ENCODE measurements at regions not wholly inside any gene's neighbourhood (a gene's known extent, or its start where the extent isn't known, plus 50 kb on each side); places are given as distances from the start of the nearest gene placed in this dataset.

GRCh38 chr5:43926923-43927322 is 323.9 kb downstream of the NNT start:
- Histone ChIP-seq H3K27me3 (ENCODE audit: control insufficient read depth, insufficient read depth, low read length) (no peaks in the 10 kb centered on the region), H3K36me3 (ENCODE audit: control insufficient read depth, insufficient read depth, low read length) (no peaks in the 10 kb centered on the region), H3K4me3 (ENCODE audit: low read depth in 2 of 2, low read length in 2 of 2) (no peak overlapping the region), H3K4me1 (ENCODE audit: control insufficient read depth, insufficient read depth, low read length) (no peaks in the 10 kb centered on the region), H3K27ac (ENCODE audit: low read length) (no peak overlapping the region), H3K9me3 (ENCODE audit: control insufficient read depth, insufficient read depth, low read depth, low read length) (no peaks in the 10 kb centered on the region)
- DNase-seq (ENCODE audit: low read depth, low spot score), result no peak
- no peak for ATAC-seq
- CTCF ChIA-PET, result no interaction called here
- TF ChIP-seq POLR2AphosphoS5 (IDR thresholded peaks at IDR 0.05; ENCODE audit: low read depth, low read length) (no peak), CTCF (IDR thresholded peaks at IDR 0.05) (no peak), SIN3A (IDR thresholded peaks at IDR 0.05; ENCODE audit: borderline replicate concordance, insufficient read depth, low read depth, low read length) (no peak), REST (IDR thresholded peaks at IDR 0.05; ENCODE audit: insufficient read depth in 1 of 2, low read depth in 2 of 2, low read length in 1 of 2) (no peak), TCF7L2 (IDR thresholded peaks at IDR 0.05; ENCODE audit: low read depth, low read length) (no peak)
- in situ Hi-C loops (cut with HindIII; ENCODE audit: low pct_unique_long_range_greater_than_20kb, low sequenced_read_pairs), result no loop called here
- intact Hi-C loops (cut with micrococcal nuclease; ENCODE audit: unreplicated experiment), result loop anchor here (10.0 kb wide), 1 partner anchor 388 kb away; no protein-coding TSS in a partner anchor
- POLR2A ChIA-PET, result no interaction called here
- no TSS peak for BruUV-seq (replicated peaks)

GRCh38 chr5:43920422-43920821 is 317.4 kb downstream of the NNT start:
- H3K27me3 ChIP-seq (ENCODE audit: control insufficient read depth, insufficient read depth, low read length), result no peaks in the 10 kb centered on the region
- no peak for ATAC-seq
- ChIA-PET POLR2A (no interaction called here), CTCF (no interaction called here)
- no TSS peak for BruUV-seq (replicated peaks)
- no peaks in the 10 kb centered on the region for H3K4me1 ChIP-seq (ENCODE audit: control insufficient read depth, insufficient read depth, low read length)
- H3K36me3 ChIP-seq (ENCODE audit: control insufficient read depth, insufficient read depth, low read length), result no peaks in the 10 kb centered on the region
- no peak for TF ChIP-seq REST (IDR thresholded peaks at IDR 0.05; ENCODE audit: insufficient read depth in 1 of 2, low read depth in 2 of 2, low read length in 1 of 2)
- no peak for TF ChIP-seq POLR2AphosphoS5 (IDR thresholded peaks at IDR 0.05; ENCODE audit: low read depth, low read length)
- TF ChIP-seq SIN3A (IDR thresholded peaks at IDR 0.05; ENCODE audit: borderline replicate concordance, insufficient read depth, low read depth, low read length), result no peak
- TF ChIP-seq CTCF (IDR thresholded peaks at IDR 0.05), result no peak
- no peak for TF ChIP-seq TCF7L2 (IDR thresholded peaks at IDR 0.05; ENCODE audit: low read depth, low read length)
- intact Hi-C loops (cut with micrococcal nuclease; ENCODE audit: unreplicated experiment) (loop anchor here (10.0 kb wide), 1 partner anchor 394 kb away; no protein-coding TSS in a partner anchor), in situ Hi-C loops (cut with HindIII; ENCODE audit: low pct_unique_long_range_greater_than_20kb, low sequenced_read_pairs) (no loop called here)
- DNase-seq (ENCODE audit: low read depth, low spot score), result no peak
- no peak overlapping the region for H3K4me3 ChIP-seq (ENCODE audit: low read depth in 2 of 2, low read length in 2 of 2)
- H3K27ac ChIP-seq (ENCODE audit: low read length), result no peak overlapping the region
- H3K9me3 ChIP-seq (ENCODE audit: control insufficient read depth, insufficient read depth, low read depth, low read length), result no peaks in the 10 kb centered on the region
